Astrocyte of the spinal cord (primary cell): ENCODE measurements at regions not wholly inside any gene's neighbourhood (a gene's known extent, or its start where the extent isn't known, plus 50 kb on each side); places are given as distances from the start of the nearest gene placed in this dataset.

Experiments
- DNase-seq: peaks from one replicate; pipeline ENCODE4 v3.0.0; 2011; ENCODE audit warnings: low read depth, low spot score
- H3K4me3 ChIP-seq: 2 replicates; pipeline ENCODE4 v1.5.1; 2011; ENCODE audit warnings: low read depth, mild to moderate bottlenecking, low read length, moderate library complexity
- in situ Hi-C: cut with HindIII; loops from 2 replicates; pipeline ENCODE4 v1.10.0; 2017; ENCODE audit warnings: low sequenced_read_pairs
- TF ChIP-seq, protein P1 (sequence below): IDR thresholded peaks from 2 replicates; pipeline ENCODE4 v1.5.1; 2012; ENCODE audit warnings: low read depth, mild to moderate bottlenecking, low read length, inconsistent platforms

DNA sequence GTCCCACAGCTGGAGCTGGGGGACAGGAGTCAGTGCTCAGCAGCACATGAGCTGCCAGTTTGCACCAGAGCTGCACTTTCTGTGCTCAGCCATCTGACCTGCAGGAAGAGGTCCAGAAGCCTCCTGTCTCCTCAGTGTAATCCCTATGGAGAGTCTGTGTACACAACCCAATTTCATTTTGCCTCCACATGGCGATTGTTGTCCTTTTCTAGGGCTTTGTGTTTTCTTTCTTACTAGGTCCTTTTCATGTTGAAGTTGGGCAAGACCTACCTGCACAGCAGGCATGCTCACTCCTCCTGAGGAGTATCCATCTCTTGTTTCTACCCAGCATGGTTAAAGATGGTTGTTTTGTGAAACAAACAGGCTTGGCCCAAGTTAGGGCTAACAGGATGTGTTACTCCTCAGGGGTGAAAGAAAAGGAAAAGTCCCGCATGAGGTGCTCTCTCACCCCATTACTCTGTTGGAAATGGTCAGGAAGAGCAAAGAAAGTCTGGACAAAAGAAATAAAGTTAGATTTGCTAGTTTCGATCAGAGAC lies 273.0 kb downstream of the TMEM167A start:
- no peak overlapping the region for H3K4me3 ChIP-seq
- TF ChIP-seq, protein P1, sequence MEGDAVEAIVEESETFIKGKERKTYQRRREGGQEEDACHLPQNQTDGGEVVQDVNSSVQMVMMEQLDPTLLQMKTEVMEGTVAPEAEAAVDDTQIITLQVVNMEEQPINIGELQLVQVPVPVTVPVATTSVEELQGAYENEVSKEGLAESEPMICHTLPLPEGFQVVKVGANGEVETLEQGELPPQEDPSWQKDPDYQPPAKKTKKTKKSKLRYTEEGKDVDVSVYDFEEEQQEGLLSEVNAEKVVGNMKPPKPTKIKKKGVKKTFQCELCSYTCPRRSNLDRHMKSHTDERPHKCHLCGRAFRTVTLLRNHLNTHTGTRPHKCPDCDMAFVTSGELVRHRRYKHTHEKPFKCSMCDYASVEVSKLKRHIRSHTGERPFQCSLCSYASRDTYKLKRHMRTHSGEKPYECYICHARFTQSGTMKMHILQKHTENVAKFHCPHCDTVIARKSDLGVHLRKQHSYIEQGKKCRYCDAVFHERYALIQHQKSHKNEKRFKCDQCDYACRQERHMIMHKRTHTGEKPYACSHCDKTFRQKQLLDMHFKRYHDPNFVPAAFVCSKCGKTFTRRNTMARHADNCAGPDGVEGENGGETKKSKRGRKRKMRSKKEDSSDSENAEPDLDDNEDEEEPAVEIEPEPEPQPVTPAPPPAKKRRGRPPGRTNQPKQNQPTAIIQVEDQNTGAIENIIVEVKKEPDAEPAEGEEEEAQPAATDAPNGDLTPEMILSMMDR, result no peak
- in situ Hi-C loops, result no loop called here
- DNase-seq, result no peak

DNA sequence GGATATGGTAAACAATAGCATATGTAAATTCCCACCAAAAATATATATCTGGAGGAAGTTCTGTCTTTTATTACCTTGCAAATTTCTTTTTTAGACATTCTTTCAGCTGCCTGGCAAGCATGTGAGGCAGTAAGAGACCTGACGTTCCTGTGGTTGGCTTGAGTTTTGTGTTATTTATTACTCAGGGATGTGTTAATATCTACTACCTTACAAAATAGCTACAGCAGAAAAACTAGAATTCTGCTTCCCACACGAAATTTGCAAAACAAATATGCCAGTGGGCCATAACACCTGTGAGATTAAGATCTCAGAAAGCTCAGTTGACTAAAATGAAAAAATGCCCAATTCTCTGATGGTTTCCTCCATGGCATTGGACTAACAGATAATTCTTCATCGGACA lies 274.2 kb downstream of the TMEM167A start:
- no peak for DNase-seq
- no peak overlapping the region for H3K4me3 ChIP-seq
- in situ Hi-C loops, result no loop called here
- TF ChIP-seq, protein P1, result no peak

DNA sequence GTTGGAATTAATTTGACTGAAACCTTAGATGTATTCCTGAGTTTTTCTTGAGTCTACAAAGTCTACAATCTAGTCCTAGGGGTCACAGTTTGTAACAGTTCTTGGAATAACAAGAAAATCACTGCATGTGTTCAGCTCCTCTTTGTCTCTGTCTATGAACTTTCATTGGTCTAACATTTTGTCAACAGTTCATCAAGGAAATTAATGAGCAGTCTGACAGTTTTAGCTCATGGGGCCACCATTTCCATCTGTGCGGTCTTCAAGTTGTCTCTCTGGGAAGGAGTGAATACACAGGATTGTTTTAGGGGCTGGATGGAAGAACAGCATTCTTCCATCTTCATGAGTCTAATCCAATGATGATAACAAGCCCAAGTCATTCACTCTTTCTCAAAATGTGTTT lies 276.4 kb downstream of the TMEM167A start:
- no peak for DNase-seq
- in situ Hi-C loops, result no loop called here
- TF ChIP-seq, protein P1, result no peak

DNA sequence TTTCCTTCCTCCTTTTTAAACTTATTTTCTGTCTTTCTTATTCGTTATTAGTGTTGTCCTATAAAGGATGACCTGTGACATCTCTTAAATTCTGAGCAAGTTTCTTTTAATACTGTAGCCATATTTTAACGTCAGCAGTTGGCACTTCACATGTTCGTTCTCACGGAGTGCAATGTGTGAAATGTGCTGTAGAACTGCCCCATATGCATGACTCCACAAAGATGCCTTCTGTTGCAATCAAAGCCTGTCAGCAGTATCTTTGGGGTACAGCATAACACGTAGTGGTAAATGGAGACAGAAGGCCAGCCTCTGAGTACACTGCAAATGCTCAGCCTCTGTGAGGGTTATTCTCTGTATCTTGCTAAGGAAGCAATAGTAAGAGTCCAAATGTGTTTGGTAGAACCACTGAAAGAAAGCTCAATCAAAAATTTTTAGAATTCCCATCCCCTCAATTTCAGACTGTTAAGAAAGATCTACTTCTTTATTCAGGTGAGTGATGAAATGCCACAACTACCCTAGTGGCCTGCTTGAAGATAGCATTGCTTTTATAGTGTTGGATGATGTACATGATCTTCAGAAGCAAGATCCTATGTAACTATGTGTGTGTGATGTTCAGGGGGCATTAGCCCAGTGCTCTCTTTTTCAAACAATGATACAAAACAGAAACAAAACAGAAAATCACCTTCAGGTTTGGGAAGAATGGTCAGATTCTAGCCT lies 277.7 kb downstream of the TMEM167A start:
- no peak for DNase-seq
- H3K4me3 ChIP-seq, result no peak overlapping the region
- TF ChIP-seq, protein P1, result no peak
- in situ Hi-C loops, result no loop called here

More for the DNA sequence above, 276.4 kb downstream of the TMEM167A start:
- no peak overlapping the region for H3K4me3 ChIP-seq

DNA sequence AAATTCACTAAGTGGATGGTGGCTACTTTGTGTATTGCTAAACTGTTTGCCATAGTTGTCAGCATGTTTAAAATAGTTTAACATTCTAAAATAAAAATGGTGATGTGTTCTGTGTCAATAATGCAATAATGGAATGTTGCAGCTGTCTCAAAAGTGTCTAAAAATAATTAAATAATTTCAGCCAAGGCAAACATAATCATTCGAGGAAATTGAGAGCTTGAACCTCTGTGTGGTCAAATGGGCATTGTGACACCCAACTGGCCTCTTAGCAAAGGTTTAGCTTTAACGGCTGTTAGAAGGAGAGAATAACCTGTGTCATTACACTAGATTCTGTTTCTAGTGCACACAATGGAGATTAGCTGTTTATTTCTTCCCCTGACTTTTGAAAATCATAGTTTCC lies 278.5 kb downstream of the TMEM167A start:
- DNase-seq, result no peak
- in situ Hi-C loops, result no loop called here
- TF ChIP-seq, protein P1, result no peak
- H3K4me3 ChIP-seq, result no peak overlapping the region

DNA sequence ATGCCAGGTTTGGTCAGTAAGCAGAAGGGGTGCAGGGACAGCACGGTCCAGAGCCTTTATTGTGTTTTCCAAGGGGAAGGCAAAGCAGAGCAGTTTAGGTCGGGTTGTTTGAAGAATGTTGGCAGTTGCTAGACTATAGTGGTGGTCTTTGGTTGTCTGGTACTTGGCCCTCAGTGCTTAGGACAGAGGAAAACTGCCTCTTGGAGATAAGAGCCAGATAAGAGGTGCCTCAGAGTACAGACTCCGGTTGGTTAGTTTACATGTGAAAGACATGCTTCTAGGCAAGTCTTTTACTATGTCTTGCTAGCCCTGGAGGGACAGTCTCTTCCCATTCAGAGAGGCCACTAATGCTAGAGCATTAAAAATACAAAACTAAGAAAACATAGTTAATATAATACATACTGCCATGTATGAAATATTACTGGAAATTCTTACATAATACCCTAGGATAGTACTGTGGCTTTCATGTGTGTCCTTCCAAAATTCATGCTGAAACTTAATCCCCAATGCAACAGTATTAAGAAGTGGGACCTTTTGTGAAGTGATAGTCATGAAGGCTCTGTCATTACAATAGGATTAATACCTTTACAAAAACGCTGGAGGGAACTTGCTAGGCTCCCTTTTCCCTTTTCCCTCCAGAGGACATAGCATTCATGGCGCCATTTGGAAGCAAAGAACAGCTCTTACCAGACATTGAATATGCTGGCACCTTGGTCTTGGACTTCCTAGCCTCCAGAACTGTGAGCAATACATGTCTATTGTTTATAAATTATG lies 280.4 kb downstream of the TMEM167A start:
- in situ Hi-C loops, result no loop called here

More for the DNA sequence above, 280.4 kb downstream of the TMEM167A start:
- TF ChIP-seq, protein P1, result no peak
- H3K4me3 ChIP-seq, result no peak overlapping the region
- no peak for DNase-seq
